ENCODE measurements at regions not wholly inside any gene's neighbourhood (a gene's known extent, or its start where the extent isn't known, plus 50 kb on each side); places are given as distances from the start of the nearest gene placed in this dataset.

- TF ChIP-seq EP300 (IDR thresholded peaks at IDR 0.05) (no peak), POLR2AphosphoS5 (IDR thresholded peaks at IDR 0.05) (no peak), CTCF (IDR thresholded peaks at IDR 0.05) (no peak), POLR2A (IDR thresholded peaks at IDR 0.05) (no peak)
- Histone ChIP-seq H3K27me3 (no peaks in the 10 kb centered on the region), H3K4me3 (no peak overlapping the region), H3K27ac (no peak overlapping the region), H3K9me3 (peaks cover 0 to 6% (median 1%) of the 10 kb centered on the region in 4 donors), H3K36me3 (no peaks in the 10 kb centered on the region), H3K4me1 (no peaks in the 10 kb centered on the region)
- intact Hi-C loops (cut with DNase I): no loop called here
- DNase-seq: no peak
- 86 to 91% methylated on average over 21 of the region's 21 CpGs for WGBS, 2 donors
Measured at GRCh38 chr22:48237466-48238283, 1475.2 kb downstream of the TBC1D22A start.

- intact Hi-C loops (cut with DNase I): no loop called here
- TF ChIP-seq POLR2A (IDR thresholded peaks at IDR 0.05): no peak
- TF ChIP-seq CTCF (IDR thresholded peaks at IDR 0.05): no peak
- no peak for TF ChIP-seq EP300 (IDR thresholded peaks at IDR 0.05)
- no peak for TF ChIP-seq POLR2AphosphoS5 (IDR thresholded peaks at IDR 0.05)
- Histone ChIP-seq H3K27ac (no peak overlapping the region), H3K4me1 (no peaks in the 10 kb centered on the region), H3K4me3 (no peak overlapping the region), H3K27me3 (no peaks in the 10 kb centered on the region), H3K9me3 (peaks cover 0 to 6% (median 1%) of the 10 kb centered on the region in 4 donors), H3K36me3 (no peaks in the 10 kb centered on the region)
- WGBS, 2 donors: 64 to 86% methylated on average over 4 of the region's 4 CpGs
- DNase-seq: no peak
Measured at GRCh38 chr22:48236261-48236660, 1473.8 kb downstream of the TBC1D22A start.

- no peaks in the 10 kb centered on the region for H3K36me3 ChIP-seq
- WGBS, 2 donors: 88 to 91% methylated on average over 9 of the region's 9 CpGs
- intact Hi-C loops (cut with DNase I): no loop called here
- H3K9me3 ChIP-seq: peaks cover 0 to 6% (median 1%) of the 10 kb centered on the region in 4 donors
- DNase-seq: no peak
- no peak overlapping the region for H3K4me3 ChIP-seq
- H3K27ac ChIP-seq: no peak overlapping the region
- TF ChIP-seq POLR2AphosphoS5 (IDR thresholded peaks at IDR 0.05) (no peak), CTCF (IDR thresholded peaks at IDR 0.05) (no peak), EP300 (IDR thresholded peaks at IDR 0.05) (no peak), POLR2A (IDR thresholded peaks at IDR 0.05) (no peak)
- H3K27me3 ChIP-seq: no peaks in the 10 kb centered on the region
- H3K4me1 ChIP-seq: no peaks in the 10 kb centered on the region
Measured at GRCh38 chr22:48235744-48236143, 1473.3 kb downstream of the TBC1D22A start.

- TF ChIP-seq CTCF (IDR thresholded peaks at IDR 0.05) (no peak), EP300 (IDR thresholded peaks at IDR 0.05) (no peak), POLR2AphosphoS5 (IDR thresholded peaks at IDR 0.05) (no peak), POLR2A (IDR thresholded peaks at IDR 0.05) (no peak)
- no peak overlapping the region for H3K4me3 ChIP-seq
- no peaks in the 10 kb centered on the region for H3K4me1 ChIP-seq
- no peaks in the 10 kb centered on the region for H3K36me3 ChIP-seq
- H3K27ac ChIP-seq: no peak overlapping the region
- no peaks in the 10 kb centered on the region for H3K27me3 ChIP-seq
- no peak for DNase-seq
- WGBS, 2 donors: 89 to 92% methylated on average over 8 of the region's 8 CpGs
- peaks cover 0 to 6% (median 1%) of the 10 kb centered on the region in 4 donors for H3K9me3 ChIP-seq
- intact Hi-C loops (cut with DNase I): no loop called here
Measured at GRCh38 chr22:48234011-48234410, 1471.6 kb downstream of the TBC1D22A start.
